ENCODE measurements at regions not wholly inside any gene's neighbourhood (a gene's known extent, or its start where the extent isn't known, plus 50 kb on each side); places are given as distances from the start of the nearest gene placed in this dataset.

DNA sequence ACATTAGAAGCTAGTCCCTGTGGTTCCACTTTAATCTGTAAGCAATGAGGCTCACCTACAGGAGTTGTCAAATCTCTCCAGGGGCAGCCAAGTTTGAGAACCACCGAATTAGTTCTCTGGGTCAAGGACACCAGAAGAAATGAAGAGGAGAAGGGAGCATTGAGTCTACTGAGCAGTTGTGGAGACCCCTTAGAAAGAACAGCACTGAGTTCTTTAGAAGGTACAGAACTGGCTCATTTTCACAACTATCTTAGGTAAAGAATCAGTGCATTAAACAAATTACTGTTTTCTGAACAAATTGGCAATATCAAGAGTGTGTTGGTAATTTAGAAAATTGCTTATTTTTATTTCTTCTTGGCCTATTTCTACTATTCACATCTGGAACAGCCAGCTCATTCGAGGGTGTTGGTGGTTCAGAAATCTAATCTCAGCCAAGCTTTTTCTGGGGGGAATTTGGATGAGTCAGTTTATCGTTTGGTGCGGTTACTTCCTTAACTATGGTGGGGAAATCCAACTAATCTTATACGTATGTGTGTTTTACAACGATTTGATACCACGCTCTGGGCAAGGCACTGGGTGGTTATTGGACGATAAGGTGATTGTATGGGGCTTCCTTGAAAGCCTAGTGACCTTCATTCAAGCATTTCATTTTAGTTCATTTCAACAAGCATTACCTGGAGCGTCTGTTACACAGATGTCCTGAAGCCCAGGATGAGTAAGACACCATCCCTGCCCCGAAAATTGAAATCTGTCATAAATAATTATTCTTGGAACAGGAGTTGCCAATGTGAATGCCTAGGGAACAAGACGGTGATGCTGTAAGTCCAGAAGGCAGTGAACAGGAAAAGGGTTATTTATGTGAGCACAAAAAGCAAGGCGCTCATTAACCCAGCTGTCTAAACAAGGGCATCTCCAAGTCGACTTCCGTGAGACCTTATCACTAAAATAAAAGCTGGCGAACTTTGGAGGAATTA lies 52.0 kb upstream of the TMPRSS2 start:
- POLR2A ChIA-PET, result no interaction called here
- DNase-seq (ENCODE audit: low read depth), result peak; percentile 59
- Histone ChIP-seq H3K36me3 (ENCODE audit: control insufficient read depth, insufficient read depth, low read length) (no peaks in the 10 kb centered on the region), H3K4me3 (ENCODE audit: low read depth, low read length) (no peak overlapping the region), H3K27me3 (ENCODE audit: control insufficient read depth, insufficient read depth, low read length) (peaks cover 2% of the 10 kb centered on the region)
- CTCF ChIA-PET, result interaction anchor here (1.1 to 1.5 kb wide), 3 partner anchors 14 to 276 kb away, joined by 3 to 5 read pairs (median 4); no protein-coding TSS in a partner anchor
- TF ChIP-seq, protein P1, sequence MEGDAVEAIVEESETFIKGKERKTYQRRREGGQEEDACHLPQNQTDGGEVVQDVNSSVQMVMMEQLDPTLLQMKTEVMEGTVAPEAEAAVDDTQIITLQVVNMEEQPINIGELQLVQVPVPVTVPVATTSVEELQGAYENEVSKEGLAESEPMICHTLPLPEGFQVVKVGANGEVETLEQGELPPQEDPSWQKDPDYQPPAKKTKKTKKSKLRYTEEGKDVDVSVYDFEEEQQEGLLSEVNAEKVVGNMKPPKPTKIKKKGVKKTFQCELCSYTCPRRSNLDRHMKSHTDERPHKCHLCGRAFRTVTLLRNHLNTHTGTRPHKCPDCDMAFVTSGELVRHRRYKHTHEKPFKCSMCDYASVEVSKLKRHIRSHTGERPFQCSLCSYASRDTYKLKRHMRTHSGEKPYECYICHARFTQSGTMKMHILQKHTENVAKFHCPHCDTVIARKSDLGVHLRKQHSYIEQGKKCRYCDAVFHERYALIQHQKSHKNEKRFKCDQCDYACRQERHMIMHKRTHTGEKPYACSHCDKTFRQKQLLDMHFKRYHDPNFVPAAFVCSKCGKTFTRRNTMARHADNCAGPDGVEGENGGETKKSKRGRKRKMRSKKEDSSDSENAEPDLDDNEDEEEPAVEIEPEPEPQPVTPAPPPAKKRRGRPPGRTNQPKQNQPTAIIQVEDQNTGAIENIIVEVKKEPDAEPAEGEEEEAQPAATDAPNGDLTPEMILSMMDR (IDR thresholded peaks at IDR 0.05; ENCODE audit: insufficient read depth, low read depth, low read length), result no peak

DNA sequence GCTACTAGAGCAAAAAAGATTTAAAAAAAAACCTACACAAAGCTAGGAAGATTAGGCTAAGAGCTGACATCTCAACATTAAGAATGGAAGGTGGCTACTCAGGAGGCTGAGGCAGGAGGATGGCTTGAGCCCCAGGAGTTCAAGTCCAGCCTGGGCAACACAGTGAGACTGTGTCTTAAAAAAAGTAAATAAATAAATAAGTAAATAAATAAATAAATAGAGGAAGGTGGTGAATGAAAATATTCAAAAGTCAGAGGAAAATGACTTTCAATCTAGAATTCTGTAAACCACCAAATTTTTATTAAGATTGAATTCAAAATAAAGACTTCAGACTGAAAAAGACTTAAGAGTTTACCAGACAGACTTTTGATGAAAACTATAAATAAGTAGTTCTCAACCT lies 50.9 kb upstream of the TMPRSS2 start:
- H3K4me3 ChIP-seq (ENCODE audit: low read depth, low read length), result no peak overlapping the region
- H3K36me3 ChIP-seq (ENCODE audit: control insufficient read depth, insufficient read depth, low read length), result no peaks in the 10 kb centered on the region
- TF ChIP-seq, protein P1 (IDR thresholded peaks at IDR 0.05; ENCODE audit: insufficient read depth, low read depth, low read length), result no peak
- CTCF ChIA-PET, result no interaction called here
- POLR2A ChIA-PET, result no interaction called here
- no peak for DNase-seq (ENCODE audit: low read depth)
- H3K27me3 ChIP-seq (ENCODE audit: control insufficient read depth, insufficient read depth, low read length), result peaks cover 2% of the 10 kb centered on the region

DNA sequence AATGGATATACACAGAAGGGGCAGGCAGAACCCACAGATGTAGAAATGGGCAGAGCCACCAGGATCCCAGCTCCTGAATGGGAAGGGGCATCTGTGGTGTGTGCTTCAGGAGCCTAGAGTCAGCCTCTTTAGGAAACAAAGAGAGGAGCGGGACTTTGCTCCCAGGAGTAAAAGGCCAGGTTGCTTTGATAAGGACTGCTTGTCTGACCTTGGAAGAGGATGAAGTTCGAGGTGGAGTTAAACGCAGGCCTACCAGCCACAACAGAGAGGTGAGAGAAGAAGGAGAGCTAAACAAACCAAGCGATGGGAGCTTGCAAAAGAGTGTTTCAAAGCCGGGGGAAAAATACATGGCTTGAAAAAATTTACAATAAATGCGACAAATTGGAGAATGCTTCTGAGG lies 49.9 kb upstream of the TMPRSS2 start:
- peaks cover 2% of the 10 kb centered on the region for H3K27me3 ChIP-seq (ENCODE audit: control insufficient read depth, insufficient read depth, low read length)
- H3K4me3 ChIP-seq (ENCODE audit: low read depth, low read length), result no peak overlapping the region
- TF ChIP-seq, protein P1 (IDR thresholded peaks at IDR 0.05; ENCODE audit: insufficient read depth, low read depth, low read length), result no peak
- no peak for DNase-seq (ENCODE audit: low read depth)
- no peaks in the 10 kb centered on the region for H3K36me3 ChIP-seq (ENCODE audit: control insufficient read depth, insufficient read depth, low read length)
- POLR2A ChIA-PET, result no interaction called here
- CTCF ChIA-PET, result no interaction called here
